ENCODE measurements at regions not wholly inside any gene's neighbourhood (a gene's known extent, or its start where the extent isn't known, plus 50 kb on each side); places are given as distances from the start of the nearest gene placed in this dataset.

DNA sequence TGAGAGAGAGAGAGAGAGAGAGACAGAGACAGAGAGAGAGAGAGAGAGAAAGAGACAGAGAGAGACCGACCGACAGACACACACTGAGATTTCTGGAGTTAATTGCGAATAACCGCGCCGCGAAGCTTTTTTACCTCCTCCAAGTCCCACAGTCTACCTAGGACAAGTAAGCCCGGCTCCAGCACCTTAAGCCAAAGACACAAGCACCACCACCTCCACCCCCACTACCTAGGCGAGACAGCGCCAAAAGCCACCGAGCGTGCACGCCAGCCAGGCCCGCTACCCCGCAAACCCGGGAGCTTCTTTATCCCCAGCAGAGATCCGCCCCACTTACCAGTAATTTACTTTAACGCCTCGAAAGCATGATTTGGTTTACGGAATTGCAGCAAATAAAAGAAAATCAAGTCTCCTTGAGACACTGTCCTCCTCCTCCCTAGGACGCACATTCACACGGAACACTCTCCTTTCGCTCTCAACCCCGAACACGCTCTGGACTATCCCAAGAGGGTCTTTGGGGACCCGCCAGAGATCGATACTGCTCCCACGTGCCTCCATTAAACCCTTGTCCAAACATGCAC is 649.6 kb upstream of the DIPK2B start:
- ChIA-PET CTCF (interaction anchor here (0.7 to 0.8 kb wide), 2 partner anchors 25 to 336 kb away, joined by 3 read pairs; no protein-coding TSS in a partner anchor), POLR2A (ENCODE audit: low non-redundant PET) (no interaction called here)
- H3K27ac ChIP-seq = peak overlapping the region; percentile 91
- TF ChIP-seq, protein P1, sequence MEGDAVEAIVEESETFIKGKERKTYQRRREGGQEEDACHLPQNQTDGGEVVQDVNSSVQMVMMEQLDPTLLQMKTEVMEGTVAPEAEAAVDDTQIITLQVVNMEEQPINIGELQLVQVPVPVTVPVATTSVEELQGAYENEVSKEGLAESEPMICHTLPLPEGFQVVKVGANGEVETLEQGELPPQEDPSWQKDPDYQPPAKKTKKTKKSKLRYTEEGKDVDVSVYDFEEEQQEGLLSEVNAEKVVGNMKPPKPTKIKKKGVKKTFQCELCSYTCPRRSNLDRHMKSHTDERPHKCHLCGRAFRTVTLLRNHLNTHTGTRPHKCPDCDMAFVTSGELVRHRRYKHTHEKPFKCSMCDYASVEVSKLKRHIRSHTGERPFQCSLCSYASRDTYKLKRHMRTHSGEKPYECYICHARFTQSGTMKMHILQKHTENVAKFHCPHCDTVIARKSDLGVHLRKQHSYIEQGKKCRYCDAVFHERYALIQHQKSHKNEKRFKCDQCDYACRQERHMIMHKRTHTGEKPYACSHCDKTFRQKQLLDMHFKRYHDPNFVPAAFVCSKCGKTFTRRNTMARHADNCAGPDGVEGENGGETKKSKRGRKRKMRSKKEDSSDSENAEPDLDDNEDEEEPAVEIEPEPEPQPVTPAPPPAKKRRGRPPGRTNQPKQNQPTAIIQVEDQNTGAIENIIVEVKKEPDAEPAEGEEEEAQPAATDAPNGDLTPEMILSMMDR (conservative IDR thresholded peaks at IDR 0.05; ENCODE audit: low read depth) = no peak
- DNase-seq (ENCODE audit: low spot score) = no peak

DNA sequence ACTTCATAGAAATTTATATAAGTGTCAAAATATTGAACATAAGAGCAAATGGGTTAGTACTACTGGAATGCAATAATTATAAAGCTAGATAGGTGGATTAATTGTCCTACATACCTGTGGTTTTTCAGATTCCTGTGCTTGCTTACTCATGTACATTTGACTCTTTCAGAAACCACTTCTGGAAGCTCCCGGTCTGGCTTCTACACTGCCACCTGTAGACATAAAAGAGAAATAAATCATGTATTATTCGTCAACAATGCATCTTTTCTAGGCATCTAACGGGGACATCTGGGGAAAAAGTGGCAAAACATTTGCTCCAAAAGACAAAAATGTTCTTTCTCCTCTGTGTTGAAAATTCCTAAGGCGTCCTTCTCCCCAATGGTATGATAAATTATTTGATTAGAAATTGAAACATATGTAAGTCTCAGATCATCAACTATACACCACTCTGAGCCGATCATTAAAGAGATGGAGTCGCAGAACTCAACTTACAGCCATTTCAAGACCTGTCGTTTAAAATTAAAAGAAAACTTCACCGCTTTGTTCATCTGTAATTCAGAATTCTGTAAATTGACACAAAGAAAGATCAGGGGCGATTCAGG is 648.7 kb upstream of the DIPK2B start:
- peak; percentile 51 for DNase-seq (ENCODE audit: low spot score)
- ChIA-PET CTCF (interaction anchor here (0.7 to 1.0 kb wide), 3 partner anchors 36 to 313 kb away, joined by 3 to 6 read pairs (median 3); no protein-coding TSS in a partner anchor), POLR2A (ENCODE audit: low non-redundant PET) (interaction anchor here (0.5 kb wide), 1 partner anchor 48 kb away, joined by 4 read pairs; no protein-coding TSS in a partner anchor)
- TF ChIP-seq, protein P1 (conservative IDR thresholded peaks at IDR 0.05; ENCODE audit: low read depth) = peak; percentile 43
- H3K27ac ChIP-seq = no peak overlapping the region

- peak overlapping the region; percentile 66 for H3K27ac ChIP-seq
- DNase-seq (ENCODE audit: low spot score) = no peak
- CTCF ChIA-PET = no interaction called here
- POLR2A ChIA-PET (ENCODE audit: low non-redundant PET) = no interaction called here
- TF ChIP-seq, protein P1 (conservative IDR thresholded peaks at IDR 0.05; ENCODE audit: low read depth) = no peak
These were observed 647.3 kb upstream of the DIPK2B start for GRCh38 chrX:45847961-45848360.

- CTCF ChIA-PET = no interaction called here
- TF ChIP-seq, protein P1 (conservative IDR thresholded peaks at IDR 0.05; ENCODE audit: low read depth) = no peak
- no peak for DNase-seq (ENCODE audit: low spot score)
- H3K27ac ChIP-seq = no peak overlapping the region
- POLR2A ChIA-PET (ENCODE audit: low non-redundant PET) = interaction anchor here (0.7 kb wide), 1 partner anchor 336 kb away, joined by 3 read pairs; no protein-coding TSS in a partner anchor
These were observed 645.7 kb upstream of the DIPK2B start for GRCh38 chrX:45846328-45846727.

DNA sequence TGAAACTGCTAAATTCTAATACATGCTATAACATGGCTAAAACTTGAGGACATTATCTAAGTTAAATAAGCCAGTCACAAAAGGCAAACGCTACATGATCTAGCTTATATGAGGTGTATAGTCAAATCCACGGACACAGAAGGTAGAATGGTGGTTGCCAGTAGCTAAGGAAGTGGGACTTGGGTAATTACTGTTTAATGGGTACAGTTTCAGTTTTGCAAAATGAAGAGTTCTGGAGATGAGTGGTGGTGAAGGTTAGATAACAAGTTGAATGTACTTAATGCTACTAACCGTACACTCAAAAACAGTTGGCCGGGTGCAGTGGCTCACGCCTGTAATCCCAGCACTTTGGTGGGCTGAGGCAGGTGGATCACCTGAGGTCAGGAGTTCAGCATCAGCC is 644.5 kb upstream of the DIPK2B start:
- CTCF ChIA-PET = interaction anchor here (0.7 kb wide), 1 partner anchor 59 kb away, joined by 5 read pairs; no protein-coding TSS in a partner anchor
- TF ChIP-seq, protein P1 (conservative IDR thresholded peaks at IDR 0.05; ENCODE audit: low read depth) = no peak
- POLR2A ChIA-PET (ENCODE audit: low non-redundant PET) = no interaction called here

DNA sequence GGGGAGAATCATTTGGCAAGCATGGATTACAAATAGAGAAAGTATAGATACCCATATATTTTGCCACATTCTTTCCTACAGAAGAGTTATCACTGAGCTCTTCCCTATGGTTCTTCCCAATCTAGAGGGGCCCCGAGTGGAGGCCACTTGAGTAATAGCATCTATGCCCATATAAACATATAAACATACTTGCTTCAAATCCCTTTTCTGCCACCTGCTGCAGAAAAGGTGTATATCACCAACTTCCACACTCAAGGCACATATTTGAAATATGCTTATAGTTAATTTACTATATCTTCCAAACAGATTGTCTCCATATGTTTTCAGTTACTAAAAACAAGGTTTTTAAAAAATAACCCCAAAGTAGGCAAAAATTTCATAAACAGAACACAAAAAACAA is 642.8 kb upstream of the DIPK2B start:
- H3K27ac ChIP-seq = no peak overlapping the region
- DNase-seq (ENCODE audit: low spot score) = no peak
- POLR2A ChIA-PET (ENCODE audit: low non-redundant PET) = no interaction called here
- TF ChIP-seq, protein P1 (conservative IDR thresholded peaks at IDR 0.05; ENCODE audit: low read depth) = no peak
- CTCF ChIA-PET = no interaction called here

More for the DNA sequence above, 644.5 kb upstream of the DIPK2B start:
- no peak for DNase-seq (ENCODE audit: low spot score)
- H3K27ac ChIP-seq = no peak overlapping the region

Measured in RWPE1 (cell line).